ENCODE measurements at regions not wholly inside any gene's neighbourhood (a gene's known extent, or its start where the extent isn't known, plus 50 kb on each side); places are given as distances from the start of the nearest gene placed in this dataset.
"Not testable (repeated sequence)": the region's sequence is repeated elsewhere in the genome, so short reads cannot be mapped to it uniquely, and the experiment has no call there.

- not testable (repeated sequence) for H2BK15ac ChIP-seq (ENCODE audit: low read depth, poor library complexity, severe bottlenecking); H3K4me3 ChIP-seq (ENCODE audit: insufficient read depth in 1 of 2, low read depth in 1 of 2, low read length in 2 of 2); H2BK5ac ChIP-seq (ENCODE audit: low read depth, low read length, poor library complexity, severe bottlenecking); H3K9ac ChIP-seq (ENCODE audit: low read length); H3K4me1 ChIP-seq (ENCODE audit: control insufficient read depth, insufficient read depth, low read depth, low read length); H4K91ac ChIP-seq (ENCODE audit: low read length); DNase-seq; H4K8ac ChIP-seq (ENCODE audit: low read length); H3K4me2 ChIP-seq (ENCODE audit: low read length, poor library complexity, severe bottlenecking); H2BK120ac ChIP-seq (ENCODE audit: low read depth, low read length); H3K79me1 ChIP-seq (replicated peaks; ENCODE audit: low read length, poor library complexity, severe bottlenecking); H2AK5ac ChIP-seq (ENCODE audit: low read length, severe bottlenecking); H3K14ac ChIP-seq (ENCODE audit: low read length in 2 of 2); H3K27ac ChIP-seq (ENCODE audit: low read length, poor library complexity, severe bottlenecking); H2BK12ac ChIP-seq (ENCODE audit: low read length in 2 of 2); H2AFZ ChIP-seq (ENCODE audit: low read depth, low read length); H3K4ac ChIP-seq (ENCODE audit: low read depth in 1 of 2, low read length in 2 of 2); H3K36me3 ChIP-seq (ENCODE audit: control insufficient read depth in 1 of 2, insufficient read depth in 2 of 2, low read depth in 1 of 2, low read length in 2 of 2); H3K23ac ChIP-seq (ENCODE audit: low read length in 2 of 2); H3K9me3 ChIP-seq (ENCODE audit: control insufficient read depth, low read length); H3K18ac ChIP-seq (ENCODE audit: low read depth in 1 of 2, low read length in 2 of 2)
- H3K27me3 ChIP-seq (ENCODE audit: control insufficient read depth in 1 of 2, insufficient read depth in 1 of 2, low read length in 2 of 2), result peaks cover 0 to 22% of the 10 kb centered on the region in 2 experiments
- 90% methylated on average over 4 of the region's 5 CpGs for WGBS
Measured at GRCh38 chr15:29648415-29648814, 173.9 kb downstream of the TJP1 start.

GRCh38 chr15:29645841-29646240 lies 176.4 kb downstream of the TJP1 start:
- no peak overlapping the region for H2BK12ac ChIP-seq (ENCODE audit: low read length in 2 of 2)
- H3K14ac ChIP-seq (ENCODE audit: low read length in 2 of 2), result no peak overlapping the region
- no peak overlapping the region for H3K9ac ChIP-seq (ENCODE audit: low read length)
- no peaks in the 10 kb centered on the region for H3K9me3 ChIP-seq (ENCODE audit: control insufficient read depth, low read length)
- no peak for DNase-seq
- no peak overlapping the region for H4K91ac ChIP-seq (ENCODE audit: low read length)
- peaks cover 0 to 10% of the 10 kb centered on the region in 2 experiments for H3K27me3 ChIP-seq (ENCODE audit: control insufficient read depth in 1 of 2, insufficient read depth in 1 of 2, low read length in 2 of 2)
- H2AFZ ChIP-seq (ENCODE audit: low read depth, low read length), result no peak overlapping the region
- H3K18ac ChIP-seq (ENCODE audit: low read depth in 1 of 2, low read length in 2 of 2), result no peak overlapping the region
- H2BK15ac ChIP-seq (ENCODE audit: low read depth, poor library complexity, severe bottlenecking), result no peak overlapping the region
- H3K79me1 ChIP-seq (replicated peaks; ENCODE audit: low read length, poor library complexity, severe bottlenecking), result no peaks in the 10 kb centered on the region
- H3K4me1 ChIP-seq (ENCODE audit: control insufficient read depth, insufficient read depth, low read depth, low read length), result no peaks in the 10 kb centered on the region
- H3K27ac ChIP-seq (ENCODE audit: low read length, poor library complexity, severe bottlenecking), result no peak overlapping the region
- no peak overlapping the region for H2AK5ac ChIP-seq (ENCODE audit: low read length, severe bottlenecking)
- H3K36me3 ChIP-seq (ENCODE audit: control insufficient read depth in 1 of 2, insufficient read depth in 2 of 2, low read depth in 1 of 2, low read length in 2 of 2), result no peaks in the 10 kb centered on the region
- H2BK120ac ChIP-seq (ENCODE audit: low read depth, low read length), result no peak overlapping the region
- no peak overlapping the region for H4K8ac ChIP-seq (ENCODE audit: low read length)
- no peak overlapping the region for H2BK5ac ChIP-seq (ENCODE audit: low read depth, low read length, poor library complexity, severe bottlenecking)
- WGBS, result 93% methylated on average over 3 of the region's 3 CpGs
- H3K4ac ChIP-seq (ENCODE audit: low read depth in 1 of 2, low read length in 2 of 2), result no peak overlapping the region
- no peak overlapping the region for H3K4me2 ChIP-seq (ENCODE audit: low read length, poor library complexity, severe bottlenecking)
- no peak overlapping the region for H3K4me3 ChIP-seq (ENCODE audit: insufficient read depth in 1 of 2, low read depth in 1 of 2, low read length in 2 of 2)
- H3K23ac ChIP-seq (ENCODE audit: low read length in 2 of 2), result no peak overlapping the region

- not testable (repeated sequence) for H3K4ac ChIP-seq (ENCODE audit: low read depth in 1 of 2, low read length in 2 of 2); H3K4me3 ChIP-seq (ENCODE audit: insufficient read depth in 1 of 2, low read depth in 1 of 2, low read length in 2 of 2); H4K8ac ChIP-seq (ENCODE audit: low read length); H3K14ac ChIP-seq (ENCODE audit: low read length in 2 of 2); H3K18ac ChIP-seq (ENCODE audit: low read depth in 1 of 2, low read length in 2 of 2); H2BK5ac ChIP-seq (ENCODE audit: low read depth, low read length, poor library complexity, severe bottlenecking); H2BK120ac ChIP-seq (ENCODE audit: low read depth, low read length); H2AK5ac ChIP-seq (ENCODE audit: low read length, severe bottlenecking); H4K91ac ChIP-seq (ENCODE audit: low read length); H2AFZ ChIP-seq (ENCODE audit: low read depth, low read length); H3K79me1 ChIP-seq (replicated peaks; ENCODE audit: low read length, poor library complexity, severe bottlenecking); H3K4me1 ChIP-seq (ENCODE audit: control insufficient read depth, insufficient read depth, low read depth, low read length); H3K36me3 ChIP-seq (ENCODE audit: control insufficient read depth in 1 of 2, insufficient read depth in 2 of 2, low read depth in 1 of 2, low read length in 2 of 2); H3K23ac ChIP-seq (ENCODE audit: low read length in 2 of 2); H3K27ac ChIP-seq (ENCODE audit: low read length, poor library complexity, severe bottlenecking); H3K4me2 ChIP-seq (ENCODE audit: low read length, poor library complexity, severe bottlenecking); DNase-seq; H2BK15ac ChIP-seq (ENCODE audit: low read depth, poor library complexity, severe bottlenecking); H3K9me3 ChIP-seq (ENCODE audit: control insufficient read depth, low read length); H2BK12ac ChIP-seq (ENCODE audit: low read length in 2 of 2); H3K9ac ChIP-seq (ENCODE audit: low read length)
- peaks cover 0 to 10% of the 10 kb centered on the region in 2 experiments for H3K27me3 ChIP-seq (ENCODE audit: control insufficient read depth in 1 of 2, insufficient read depth in 1 of 2, low read length in 2 of 2)
- WGBS, result 98% methylated on average over 8 of the region's 12 CpGs
Measured at GRCh38 chr15:29644361-29644760, 177.9 kb downstream of the TJP1 start.

- Histone ChIP-seq H4K91ac (ENCODE audit: low read length) (no peak overlapping the region), H3K4me3 (ENCODE audit: insufficient read depth in 1 of 2, low read depth in 1 of 2, low read length in 2 of 2) (no peak overlapping the region), H3K36me3 (ENCODE audit: control insufficient read depth in 1 of 2, insufficient read depth in 2 of 2, low read depth in 1 of 2, low read length in 2 of 2) (no peaks in the 10 kb centered on the region), H4K8ac (ENCODE audit: low read length) (no peak overlapping the region), H2BK5ac (ENCODE audit: low read depth, low read length, poor library complexity, severe bottlenecking) (no peak overlapping the region), H2BK12ac (ENCODE audit: low read length in 2 of 2) (no peak overlapping the region), H3K27ac (ENCODE audit: low read length, poor library complexity, severe bottlenecking) (no peak overlapping the region), H3K4ac (ENCODE audit: low read depth in 1 of 2, low read length in 2 of 2) (no peak overlapping the region), H3K14ac (ENCODE audit: low read length in 2 of 2) (no peak overlapping the region), H3K79me1 (replicated peaks; ENCODE audit: low read length, poor library complexity, severe bottlenecking) (no peaks in the 10 kb centered on the region), H3K27me3 (ENCODE audit: control insufficient read depth in 1 of 2, insufficient read depth in 1 of 2, low read length in 2 of 2) (peaks cover 7 to 14% of the 10 kb centered on the region in 2 experiments), H2AK5ac (ENCODE audit: low read length, severe bottlenecking) (no peak overlapping the region), H2BK120ac (ENCODE audit: low read depth, low read length) (no peak overlapping the region), H3K4me2 (ENCODE audit: low read length, poor library complexity, severe bottlenecking) (no peak overlapping the region), H3K9me3 (ENCODE audit: control insufficient read depth, low read length) (no peaks in the 10 kb centered on the region), H2BK15ac (ENCODE audit: low read depth, poor library complexity, severe bottlenecking) (no peak overlapping the region), H2AFZ (ENCODE audit: low read depth, low read length) (no peak overlapping the region), H3K9ac (ENCODE audit: low read length) (no peak overlapping the region), H3K18ac (ENCODE audit: low read depth in 1 of 2, low read length in 2 of 2) (no peak overlapping the region), H3K4me1 (ENCODE audit: control insufficient read depth, insufficient read depth, low read depth, low read length) (peaks cover 1% of the 10 kb centered on the region), H3K23ac (ENCODE audit: low read length in 2 of 2) (no peak overlapping the region)
- 58% methylated on average over 4 of the region's 4 CpGs for WGBS
- no peak for DNase-seq
Measured at GRCh38 chr15:29638781-29639180, 183.5 kb downstream of the TJP1 start.

Data from mesenchymal stem cell (in vitro differentiated cells and primary cell).